ENCODE measurements at regions not wholly inside any gene's neighbourhood (a gene's known extent, or its start where the extent isn't known, plus 50 kb on each side); places are given as distances from the start of the nearest gene placed in this dataset.

DNA sequence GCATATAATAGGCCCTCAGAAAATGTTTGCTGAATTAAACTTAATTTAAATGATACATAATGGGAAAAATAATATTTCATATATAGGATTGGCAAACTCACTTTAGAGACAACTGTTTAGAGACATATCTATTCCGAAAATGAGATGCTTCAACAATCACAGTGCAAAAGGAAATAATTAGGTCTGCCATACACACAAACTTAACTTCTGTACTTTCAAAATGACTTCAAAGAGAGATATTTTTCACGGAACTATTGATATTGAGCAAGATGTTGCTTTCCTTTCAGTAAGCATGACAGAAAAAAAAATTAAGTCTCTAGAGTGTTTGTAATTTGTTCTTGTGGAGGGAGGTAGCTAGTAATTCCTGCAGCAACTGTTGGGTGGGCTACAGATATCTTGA lies 769.5 kb downstream of the TUSC7 start:
- TF ChIP-seq, protein P1, sequence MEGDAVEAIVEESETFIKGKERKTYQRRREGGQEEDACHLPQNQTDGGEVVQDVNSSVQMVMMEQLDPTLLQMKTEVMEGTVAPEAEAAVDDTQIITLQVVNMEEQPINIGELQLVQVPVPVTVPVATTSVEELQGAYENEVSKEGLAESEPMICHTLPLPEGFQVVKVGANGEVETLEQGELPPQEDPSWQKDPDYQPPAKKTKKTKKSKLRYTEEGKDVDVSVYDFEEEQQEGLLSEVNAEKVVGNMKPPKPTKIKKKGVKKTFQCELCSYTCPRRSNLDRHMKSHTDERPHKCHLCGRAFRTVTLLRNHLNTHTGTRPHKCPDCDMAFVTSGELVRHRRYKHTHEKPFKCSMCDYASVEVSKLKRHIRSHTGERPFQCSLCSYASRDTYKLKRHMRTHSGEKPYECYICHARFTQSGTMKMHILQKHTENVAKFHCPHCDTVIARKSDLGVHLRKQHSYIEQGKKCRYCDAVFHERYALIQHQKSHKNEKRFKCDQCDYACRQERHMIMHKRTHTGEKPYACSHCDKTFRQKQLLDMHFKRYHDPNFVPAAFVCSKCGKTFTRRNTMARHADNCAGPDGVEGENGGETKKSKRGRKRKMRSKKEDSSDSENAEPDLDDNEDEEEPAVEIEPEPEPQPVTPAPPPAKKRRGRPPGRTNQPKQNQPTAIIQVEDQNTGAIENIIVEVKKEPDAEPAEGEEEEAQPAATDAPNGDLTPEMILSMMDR (IDR thresholded peaks at IDR 0.05; ENCODE audit: low read depth, low read length) = no peak
- no peak for TF ChIP-seq EZH2phosphoT487 (IDR thresholded peaks at IDR 0.05; ENCODE audit: low read depth)

Data from OCI-LY3 (cell line).